D721Med (cell line): ENCODE measurements at regions not wholly inside any gene's neighbourhood (a gene's known extent, or its start where the extent isn't known, plus 50 kb on each side); places are given as distances from the start of the nearest gene placed in this dataset.
"Not testable (repeated sequence)": the region's sequence is repeated elsewhere in the genome, so short reads cannot be mapped to it uniquely, and the experiment has no call there.

Source experiments
- DNase-seq: peaks from one replicate; pipeline ENCODE4 v3.0.0; 2011; ENCODE audit warnings: low spot score; ENCODE audit not compliant: insufficient read length
- FAIRE-seq: peaks from 2 replicates; lab custom pipeline; 2011; peaks lifted over from hg19 to GRCh38; lab: Jason Lieb, UNC
- TF ChIP-seq, protein P1 (sequence below): IDR thresholded peaks from 2 replicates; pipeline ENCODE4 v1.5.1; 2012; ENCODE audit warnings: mild to moderate bottlenecking, control low read depth; ENCODE audit not compliant: insufficient read depth; ENCODE audit errors: missing control alignments

DNA sequence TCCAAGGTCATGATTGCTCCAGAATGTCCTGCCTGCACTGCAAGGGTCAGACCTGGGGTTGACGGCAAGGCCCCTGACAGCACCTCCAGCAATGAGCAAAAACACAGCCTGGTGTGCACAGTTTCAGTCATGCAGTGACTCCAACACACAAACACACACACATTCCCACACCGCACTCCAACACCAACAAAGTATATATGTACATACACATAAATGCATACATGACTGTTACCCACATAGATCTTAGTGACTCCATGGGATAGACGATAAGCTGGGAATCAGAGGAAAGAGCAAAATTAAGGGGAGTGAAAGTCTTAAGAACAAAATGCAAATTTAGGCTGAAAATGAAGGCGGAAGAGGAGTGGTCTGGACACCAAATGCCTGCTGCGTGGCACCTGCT is 112.7 kb upstream of the TEKT4 start:
- TF ChIP-seq, protein P1, sequence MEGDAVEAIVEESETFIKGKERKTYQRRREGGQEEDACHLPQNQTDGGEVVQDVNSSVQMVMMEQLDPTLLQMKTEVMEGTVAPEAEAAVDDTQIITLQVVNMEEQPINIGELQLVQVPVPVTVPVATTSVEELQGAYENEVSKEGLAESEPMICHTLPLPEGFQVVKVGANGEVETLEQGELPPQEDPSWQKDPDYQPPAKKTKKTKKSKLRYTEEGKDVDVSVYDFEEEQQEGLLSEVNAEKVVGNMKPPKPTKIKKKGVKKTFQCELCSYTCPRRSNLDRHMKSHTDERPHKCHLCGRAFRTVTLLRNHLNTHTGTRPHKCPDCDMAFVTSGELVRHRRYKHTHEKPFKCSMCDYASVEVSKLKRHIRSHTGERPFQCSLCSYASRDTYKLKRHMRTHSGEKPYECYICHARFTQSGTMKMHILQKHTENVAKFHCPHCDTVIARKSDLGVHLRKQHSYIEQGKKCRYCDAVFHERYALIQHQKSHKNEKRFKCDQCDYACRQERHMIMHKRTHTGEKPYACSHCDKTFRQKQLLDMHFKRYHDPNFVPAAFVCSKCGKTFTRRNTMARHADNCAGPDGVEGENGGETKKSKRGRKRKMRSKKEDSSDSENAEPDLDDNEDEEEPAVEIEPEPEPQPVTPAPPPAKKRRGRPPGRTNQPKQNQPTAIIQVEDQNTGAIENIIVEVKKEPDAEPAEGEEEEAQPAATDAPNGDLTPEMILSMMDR: no peak
- DNase-seq (no peak), FAIRE-seq (no peak)

DNA sequence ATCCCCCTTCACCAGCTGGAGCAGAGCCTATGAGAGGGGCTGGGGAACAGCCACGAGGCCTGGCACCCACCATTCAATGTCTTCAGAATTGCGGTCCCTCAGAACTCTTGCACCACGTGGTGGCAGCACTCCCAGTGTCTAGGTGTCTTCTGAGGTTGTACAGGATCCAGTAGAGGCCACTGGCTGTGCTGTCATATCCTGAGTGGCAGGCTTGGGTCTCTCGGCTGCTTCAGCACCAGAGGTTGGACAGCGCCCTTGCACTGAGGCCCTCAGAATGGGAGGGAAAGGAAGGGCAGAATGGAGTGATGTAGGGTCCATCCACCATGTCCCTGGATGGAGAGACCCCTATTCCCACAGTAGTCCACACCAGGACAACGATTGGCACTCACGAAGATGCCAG is 112.0 kb upstream of the TEKT4 start:
- FAIRE-seq: no peak
- TF ChIP-seq, protein P1: no peak
- DNase-seq: no peak

DNA sequence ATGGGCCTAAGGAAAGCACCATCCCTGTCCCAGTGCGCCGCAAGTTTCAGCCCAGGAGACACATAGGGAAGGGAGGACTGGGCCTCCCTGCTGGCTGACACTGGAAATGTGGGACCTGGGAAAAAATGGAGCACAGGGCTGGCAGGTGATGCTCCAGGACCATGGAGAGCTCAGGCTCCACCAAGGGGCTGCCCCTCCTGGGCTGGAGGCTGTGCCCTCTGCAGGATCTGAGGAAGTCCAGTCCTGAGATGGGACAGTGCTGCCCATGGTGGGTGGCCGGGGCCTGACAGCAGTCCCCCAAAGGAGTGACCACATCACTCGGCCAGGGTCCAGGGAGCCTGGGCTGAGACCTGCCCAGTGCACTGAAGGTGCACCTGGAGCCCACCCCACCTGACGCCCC is 108.6 kb upstream of the TEKT4 start:
- DNase-seq (no peak), FAIRE-seq (no peak)
- TF ChIP-seq, protein P1: no peak

DNA sequence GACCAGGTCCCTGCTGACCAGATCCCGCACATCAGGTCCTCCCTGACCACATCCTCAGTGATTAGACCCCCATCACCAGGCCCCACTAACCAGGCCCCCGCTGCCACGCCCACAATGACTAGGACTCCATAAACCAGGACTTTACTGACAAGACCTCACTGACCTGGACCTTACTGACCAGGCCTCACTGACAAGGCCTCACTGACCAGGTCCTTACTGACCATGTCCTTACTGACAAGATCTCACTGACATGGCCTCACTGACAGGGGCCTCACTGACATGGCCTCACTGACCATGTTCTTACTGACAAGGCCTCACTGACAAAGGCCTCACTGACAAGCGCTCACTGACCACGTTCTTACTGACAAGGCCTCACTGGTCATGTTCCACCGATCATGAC is 107.9 kb upstream of the TEKT4 start:
- FAIRE-seq: no peak
- no peak for DNase-seq
- TF ChIP-seq, protein P1: no peak

DNA sequence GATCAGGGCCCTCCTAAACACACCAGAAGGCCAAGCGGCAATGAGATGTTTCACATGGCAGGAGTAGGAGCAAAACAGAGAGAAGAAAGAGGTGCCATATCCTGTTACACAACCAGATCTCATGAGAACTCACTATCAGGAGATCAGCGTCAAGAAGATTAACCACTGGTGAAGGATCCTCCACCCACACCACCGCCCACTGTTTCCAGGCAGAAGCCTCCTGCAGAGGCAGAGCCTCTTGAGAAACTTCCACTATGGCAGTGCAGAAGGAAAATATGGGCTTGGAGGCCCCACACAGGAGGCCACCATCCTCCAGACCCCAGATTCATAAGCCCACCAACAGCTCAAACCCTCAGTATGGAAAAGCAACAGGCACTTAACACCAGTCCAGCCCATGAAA is 106.9 kb upstream of the TEKT4 start:
- FAIRE-seq, DNase-seq: not testable (repeated sequence)

DNA sequence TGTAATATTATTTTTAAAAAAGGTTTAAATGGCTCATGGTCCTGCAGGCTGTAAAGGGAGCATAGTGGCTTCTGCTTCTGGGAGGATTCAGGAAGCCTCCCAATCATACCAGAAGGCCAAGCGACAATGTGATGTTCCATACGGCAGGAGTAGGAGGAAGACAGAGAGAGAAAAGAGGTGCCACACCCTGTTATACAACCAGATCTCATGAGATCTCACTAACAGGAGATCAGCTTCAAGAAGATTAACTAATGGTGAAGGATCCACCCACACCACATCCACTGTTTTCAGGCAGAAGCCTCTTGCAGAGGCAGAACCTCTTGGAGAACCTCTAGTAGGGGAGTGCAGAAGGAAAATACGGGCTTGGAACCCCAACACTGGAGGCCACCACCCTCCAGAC is 103.9 kb upstream of the TEKT4 start:
- FAIRE-seq: no peak
- no peak for DNase-seq
- TF ChIP-seq, protein P1: no peak

DNA sequence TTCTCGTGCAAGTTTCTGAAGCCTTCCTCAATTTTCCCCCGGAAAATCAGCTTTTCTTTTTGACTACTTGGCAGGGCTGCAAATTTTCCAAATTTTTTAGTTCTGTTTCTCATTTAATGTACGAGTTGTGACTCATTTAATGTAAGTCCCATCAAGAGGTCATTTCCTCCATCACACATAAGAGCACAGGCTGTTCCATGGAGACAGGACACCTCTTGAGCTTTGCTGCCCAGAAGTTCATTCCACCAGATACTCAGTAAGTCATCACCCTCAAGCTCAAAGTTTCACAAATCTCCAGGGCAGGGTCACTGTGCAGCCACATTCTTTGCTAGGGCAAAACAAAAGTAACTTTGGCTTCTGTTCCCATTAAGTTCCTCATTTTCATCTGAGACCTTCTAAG is 101.5 kb upstream of the TEKT4 start:
- no peak for FAIRE-seq
- DNase-seq: no peak

More for the DNA sequence above, 101.5 kb upstream of the TEKT4 start:
- TF ChIP-seq, protein P1: no peak
